ENCODE measurements at regions not wholly inside any gene's neighbourhood (a gene's known extent, or its start where the extent isn't known, plus 50 kb on each side); places are given as distances from the start of the nearest gene placed in this dataset.

DNA sequence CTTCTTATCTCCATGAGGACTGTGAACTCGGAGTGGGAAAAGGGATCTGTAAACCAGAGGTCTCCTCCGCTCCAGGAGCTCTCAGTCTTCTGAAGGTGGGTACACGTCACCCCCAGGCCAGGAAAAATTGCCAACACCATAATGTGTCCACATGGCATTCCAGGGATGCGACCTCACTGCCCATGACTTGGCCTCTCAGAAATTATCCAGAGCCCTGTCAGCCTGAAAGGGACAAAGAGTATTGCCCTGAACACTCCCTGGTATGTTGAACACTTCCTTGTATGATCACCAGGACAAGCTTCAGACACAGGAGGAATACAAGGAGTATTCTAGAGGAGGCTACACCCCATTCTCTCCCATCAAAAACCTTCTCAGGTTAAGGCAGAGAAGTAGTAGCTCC is 81.0 kb upstream of the SLC7A1 start:
- WGBS (ENCODE audit: insufficient coverage): 93% methylated on average over 4 of the region's 4 CpGs

GRCh38 chr13:29674532-29674931 is 79.0 kb upstream of the SLC7A1 start:
- no CpG with 5 or more reads among the region's 3 CpGs for WGBS (ENCODE audit: insufficient coverage)
- DNase-seq (ENCODE audit: low read depth in 4 of 6, low spot score in 6 of 6): no peak
- no peaks in the 10 kb centered on the region for H3K4me1 ChIP-seq (ENCODE audit: control insufficient read depth, insufficient read depth, low read length)
- no peak overlapping the region for H3K27ac ChIP-seq (ENCODE audit: low read depth, low read length)
- H3K4me3 ChIP-seq (ENCODE audit: low read depth, low read length): no peak overlapping the region
- H3K36me3 ChIP-seq (ENCODE audit: control insufficient read depth, insufficient read depth, low read length): no peaks in the 10 kb centered on the region
- no peaks in the 10 kb centered on the region for H3K9me3 ChIP-seq (ENCODE audit: control insufficient read depth, insufficient read depth, low read length)
- H3K27me3 ChIP-seq (ENCODE audit: control insufficient read depth, insufficient read depth, low read length): no peaks in the 10 kb centered on the region

More for the DNA sequence above, 81.0 kb upstream of the SLC7A1 start:
- H3K27me3 ChIP-seq (ENCODE audit: control insufficient read depth, insufficient read depth, low read length): no peaks in the 10 kb centered on the region
- no peak overlapping the region for H3K4me3 ChIP-seq (ENCODE audit: low read depth, low read length)
- DNase-seq (ENCODE audit: low read depth in 4 of 6, low spot score in 6 of 6): no peak
- H3K27ac ChIP-seq (ENCODE audit: low read depth, low read length): no peak overlapping the region
- no peaks in the 10 kb centered on the region for H3K4me1 ChIP-seq (ENCODE audit: control insufficient read depth, insufficient read depth, low read length)
- no peaks in the 10 kb centered on the region for H3K9me3 ChIP-seq (ENCODE audit: control insufficient read depth, insufficient read depth, low read length)
- H3K36me3 ChIP-seq (ENCODE audit: control insufficient read depth, insufficient read depth, low read length): no peaks in the 10 kb centered on the region

- Histone ChIP-seq H3K27ac (ENCODE audit: low read depth, low read length) (no peak overlapping the region), H3K9me3 (ENCODE audit: control insufficient read depth, insufficient read depth, low read length) (no peaks in the 10 kb centered on the region), H3K4me1 (ENCODE audit: control insufficient read depth, insufficient read depth, low read length) (no peaks in the 10 kb centered on the region), H3K4me3 (ENCODE audit: low read depth, low read length) (no peak overlapping the region), H3K27me3 (ENCODE audit: control insufficient read depth, insufficient read depth, low read length) (no peaks in the 10 kb centered on the region), H3K36me3 (ENCODE audit: control insufficient read depth, insufficient read depth, low read length) (no peaks in the 10 kb centered on the region)
- no peak for DNase-seq (ENCODE audit: low read depth in 4 of 6, low spot score in 6 of 6)
- no CpG with 5 or more reads among the region's 1 CpG for WGBS (ENCODE audit: insufficient coverage)
These were observed 69.1 kb upstream of the SLC7A1 start for GRCh38 chr13:29664591-29664990.

- 42% methylated on average over 2 of the region's 3 CpGs for WGBS (ENCODE audit: insufficient coverage)
- Histone ChIP-seq H3K4me3 (ENCODE audit: low read depth, low read length) (no peak overlapping the region), H3K36me3 (ENCODE audit: control insufficient read depth, insufficient read depth, low read length) (no peaks in the 10 kb centered on the region), H3K27ac (ENCODE audit: low read depth, low read length) (no peak overlapping the region), H3K27me3 (ENCODE audit: control insufficient read depth, insufficient read depth, low read length) (no peaks in the 10 kb centered on the region), H3K9me3 (ENCODE audit: control insufficient read depth, insufficient read depth, low read length) (no peaks in the 10 kb centered on the region), H3K4me1 (ENCODE audit: control insufficient read depth, insufficient read depth, low read length) (no peaks in the 10 kb centered on the region)
- DNase-seq (ENCODE audit: low read depth in 4 of 6, low spot score in 6 of 6): no peak
These were observed 59.5 kb upstream of the SLC7A1 start for GRCh38 chr13:29654843-29655547.

GRCh38 chr13:29654384-29654783 is 58.9 kb upstream of the SLC7A1 start:
- Histone ChIP-seq H3K4me3 (ENCODE audit: low read depth, low read length) (no peak overlapping the region), H3K27ac (ENCODE audit: low read depth, low read length) (no peak overlapping the region), H3K4me1 (ENCODE audit: control insufficient read depth, insufficient read depth, low read length) (no peaks in the 10 kb centered on the region), H3K36me3 (ENCODE audit: control insufficient read depth, insufficient read depth, low read length) (no peaks in the 10 kb centered on the region), H3K27me3 (ENCODE audit: control insufficient read depth, insufficient read depth, low read length) (no peaks in the 10 kb centered on the region), H3K9me3 (ENCODE audit: control insufficient read depth, insufficient read depth, low read length) (no peaks in the 10 kb centered on the region)
- DNase-seq (ENCODE audit: low read depth in 4 of 6, low spot score in 6 of 6): no peak
- WGBS (ENCODE audit: insufficient coverage): 100% methylated on average over 2 of the region's 6 CpGs

DNA sequence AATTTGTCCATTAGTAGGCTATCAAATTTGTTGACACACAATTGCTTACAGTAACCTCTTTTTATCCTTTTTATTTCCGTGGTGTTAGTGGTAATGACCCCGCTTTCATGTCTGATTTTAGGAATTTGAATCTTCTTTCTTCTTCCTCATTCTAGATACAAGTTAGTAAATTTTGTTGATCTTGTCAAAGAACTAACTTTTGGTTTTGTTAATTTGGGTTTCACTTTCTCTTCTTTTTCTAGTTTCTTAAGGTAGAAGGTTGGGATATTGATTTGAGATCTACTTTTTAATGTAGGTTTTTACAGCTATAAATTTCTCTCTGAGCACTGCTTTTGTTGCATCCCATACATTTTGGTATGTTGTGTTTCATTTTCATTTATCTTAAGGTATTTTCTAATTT is 53.3 kb upstream of the SLC7A1 start:
- no peaks in the 10 kb centered on the region for H3K9me3 ChIP-seq (ENCODE audit: control insufficient read depth, insufficient read depth, low read length)
- H3K27me3 ChIP-seq (ENCODE audit: control insufficient read depth, insufficient read depth, low read length): no peaks in the 10 kb centered on the region
- H3K27ac ChIP-seq (ENCODE audit: low read depth, low read length): no peak overlapping the region
- H3K36me3 ChIP-seq (ENCODE audit: control insufficient read depth, insufficient read depth, low read length): no peaks in the 10 kb centered on the region
- WGBS (ENCODE audit: insufficient coverage): no CpG with 5 or more reads among the region's 2 CpGs
- no peak for DNase-seq (ENCODE audit: low read depth in 4 of 6, low spot score in 6 of 6)
- no peak overlapping the region for H3K4me3 ChIP-seq (ENCODE audit: low read depth, low read length)
- no peaks in the 10 kb centered on the region for H3K4me1 ChIP-seq (ENCODE audit: control insufficient read depth, insufficient read depth, low read length)

Data from spinal cord (tissue), 9 donors.